HG03103 (cell line): ENCODE measurements at regions not wholly inside any gene's neighbourhood (a gene's known extent, or its start where the extent isn't known, plus 50 kb on each side); places are given as distances from the start of the nearest gene placed in this dataset.

ENCODE experiments used
- ATAC-seq: cut with Tn5 transposase; IDR thresholded peaks from one replicate; pipeline ENCODE4 v1.9.1; 2021; ENCODE audit warnings: low read depth; ENCODE audit not compliant: unreplicated experiment

GRCh38 chr15:86018679-86019078, 61.0 kb upstream of the AGBL1 start:
- no peak for ATAC-seq

GRCh38 chr15:86021281-86022264, 58.1 kb upstream of the AGBL1 start:
- no peak for ATAC-seq

- ATAC-seq = no peak
Observed at GRCh38 chr15:86028961-86029360, 50.7 kb upstream of the AGBL1 start.
